NCI-H1930 (cell line): ENCODE measurements at regions not wholly inside any gene's neighbourhood (a gene's known extent, or its start where the extent isn't known, plus 50 kb on each side); places are given as distances from the start of the nearest gene placed in this dataset.
"Not testable (repeated sequence)": the region's sequence is repeated elsewhere in the genome, so short reads cannot be mapped to it uniquely, and the experiment has no call there.

ENCODE experiments used
- DNase-seq, 2 experiments: peaks; one replicate each; lab custom pipeline; 2025; lab: John Stamatoyannopoulos, UW

- no peak for DNase-seq
Observed at GRCh38 chr12:127930122-127930521, 336.8 kb upstream of the TMEM132C start.

GRCh38 chr12:127934409-127934808 is 332.6 kb upstream of the TMEM132C start:
- no peak for DNase-seq

GRCh38 chr12:127936463-127936862 is 330.5 kb upstream of the TMEM132C start:
- no peak for DNase-seq

GRCh38 chr12:127941332-127941731 is 325.6 kb upstream of the TMEM132C start:
- DNase-seq = no peak

- no peak for DNase-seq
Observed at GRCh38 chr12:127942981-127943380, 324.0 kb upstream of the TMEM132C start.

- DNase-seq = no peak
Observed at GRCh38 chr12:127943481-127944210, 323.3 kb upstream of the TMEM132C start.

- no peak for DNase-seq
Observed at GRCh38 chr12:127944211-127944899, 322.6 kb upstream of the TMEM132C start.

- DNase-seq = no peak
Observed at GRCh38 chr12:127957001-127957660, 309.8 kb upstream of the TMEM132C start.

GRCh38 chr12:127962303-127962702 is 304.7 kb upstream of the TMEM132C start:
- no peak for DNase-seq

- no peak for DNase-seq
Observed at GRCh38 chr12:127963933-127964332, 303.0 kb upstream of the TMEM132C start.

GRCh38 chr12:127964717-127965116 is 302.3 kb upstream of the TMEM132C start:
- DNase-seq = no peak

GRCh38 chr12:127966331-127966730 is 300.6 kb upstream of the TMEM132C start:
- DNase-seq = no peak

- no peak for DNase-seq
Observed at GRCh38 chr12:127970491-127970890, 296.5 kb upstream of the TMEM132C start.

- no peak for DNase-seq
Observed at GRCh38 chr12:127980585-127980984, 286.4 kb upstream of the TMEM132C start.

- DNase-seq = no peak
Observed at GRCh38 chr12:127981875-127982274, 285.1 kb upstream of the TMEM132C start.

- not testable (repeated sequence) for DNase-seq
Observed at GRCh38 chr12:127983213-127983791, 283.7 kb upstream of the TMEM132C start.

- no peak for DNase-seq
Observed at GRCh38 chr12:127984386-127985055, 282.4 kb upstream of the TMEM132C start.

- no peak for DNase-seq
Observed at GRCh38 chr12:127987199-127987901, 279.6 kb upstream of the TMEM132C start.

GRCh38 chr12:127991485-127991884 is 275.5 kb upstream of the TMEM132C start:
- no peak for DNase-seq

- DNase-seq = no peak
Observed at GRCh38 chr12:127998988-127999387, 268.0 kb upstream of the TMEM132C start.

- DNase-seq = no peak
Observed at GRCh38 chr12:128004383-128004938, 262.5 kb upstream of the TMEM132C start.
